Right hindlimb (tissue), 1 donor: ENCODE measurements at regions not wholly inside any gene's neighbourhood (a gene's known extent, or its start where the extent isn't known, plus 50 kb on each side); places are given as distances from the start of the nearest gene placed in this dataset.

ENCODE experiments used
- DNase-seq: peaks from one replicate; pipeline ENCODE4 v3.0.0-alpha.2; 2018

- no peak for DNase-seq
Measured at GRCh38 chr17:68740555-68741447, 139.6 kb upstream of the FAM20A start.

GRCh38 chr17:68737761-68738443 is 136.7 kb upstream of the FAM20A start:
- DNase-seq, result no peak

GRCh38 chr17:68734931-68735330 is 133.8 kb upstream of the FAM20A start:
- DNase-seq, result peak; percentile 46

GRCh38 chr17:68734187-68734900 is 133.2 kb upstream of the FAM20A start:
- peak; percentile 57 for DNase-seq

GRCh38 chr17:68733241-68734176 is 132.3 kb upstream of the FAM20A start:
- peak; percentile 35 for DNase-seq

- no peak for DNase-seq
Measured at GRCh38 chr17:68732301-68732749, 131.2 kb upstream of the FAM20A start.

GRCh38 chr17:68731465-68731864 is 130.3 kb upstream of the FAM20A start:
- DNase-seq, result no peak

GRCh38 chr17:68719431-68719830 is 118.3 kb upstream of the FAM20A start:
- no peak for DNase-seq

- no peak for DNase-seq
Measured at GRCh38 chr17:68718926-68719325, 117.8 kb upstream of the FAM20A start.

- no peak for DNase-seq
Measured at GRCh38 chr17:68718465-68718864, 117.3 kb upstream of the FAM20A start.

- DNase-seq, result no peak
Measured at GRCh38 chr17:68714676-68715075, 113.5 kb upstream of the FAM20A start.

GRCh38 chr17:68711858-68712257 is 110.7 kb upstream of the FAM20A start:
- DNase-seq, result no peak

- no peak for DNase-seq
Measured at GRCh38 chr17:68710976-68711375, 109.8 kb upstream of the FAM20A start.

GRCh38 chr17:68710035-68710780 is 109.0 kb upstream of the FAM20A start:
- DNase-seq, result peak; percentile 31

- no peak for DNase-seq
Measured at GRCh38 chr17:68709461-68709860, 108.3 kb upstream of the FAM20A start.

- no peak for DNase-seq
Measured at GRCh38 chr17:68707031-68707430, 105.9 kb upstream of the FAM20A start.

GRCh38 chr17:68706356-68706920 is 105.3 kb upstream of the FAM20A start:
- no peak for DNase-seq

- DNase-seq, result no peak
Measured at GRCh38 chr17:68705714-68706076, 104.5 kb upstream of the FAM20A start.

GRCh38 chr17:68704871-68705713 is 103.9 kb upstream of the FAM20A start:
- DNase-seq, result peak; percentile 65

- no peak for DNase-seq
Measured at GRCh38 chr17:68701046-68701445, 99.9 kb upstream of the FAM20A start.
